ENCODE measurements at regions not wholly inside any gene's neighbourhood (a gene's known extent, or its start where the extent isn't known, plus 50 kb on each side); places are given as distances from the start of the nearest gene placed in this dataset.
"Not testable (repeated sequence)": the region's sequence is repeated elsewhere in the genome, so short reads cannot be mapped to it uniquely, and the experiment has no call there.

DNA sequence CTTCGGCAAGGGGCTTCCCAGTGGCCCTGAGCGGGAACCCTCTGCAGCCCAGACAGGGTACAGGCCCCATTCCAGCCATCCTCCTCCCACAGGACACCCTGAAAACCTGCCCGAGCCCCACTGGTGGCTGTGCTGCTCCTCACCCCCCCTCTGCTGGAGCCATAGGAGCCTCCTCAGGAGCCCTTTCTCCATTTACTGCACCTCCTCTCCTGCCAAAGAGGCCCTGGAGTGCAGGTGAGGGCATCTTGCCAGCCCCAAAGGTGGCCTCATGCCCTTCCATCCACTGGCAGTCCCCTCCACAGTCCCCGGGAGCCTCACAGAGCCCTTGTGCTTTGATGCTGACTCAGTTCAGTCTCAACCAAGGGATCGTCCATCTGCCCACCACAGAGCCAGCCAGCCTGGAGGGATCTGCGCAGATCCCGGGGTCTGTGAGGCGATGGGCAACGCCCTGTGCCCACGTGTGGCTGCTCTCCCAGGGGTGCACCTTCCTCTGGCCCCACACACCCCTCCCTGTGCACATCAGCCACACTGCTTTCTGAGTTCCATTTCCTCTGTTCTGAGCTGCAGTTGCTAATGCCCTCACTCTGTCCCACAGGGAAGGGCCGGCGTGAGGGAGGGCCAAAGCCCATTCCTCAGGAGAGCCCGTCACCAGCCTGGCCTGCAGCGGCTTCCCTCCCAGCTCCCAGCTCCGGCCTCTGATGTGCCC lies 228.5 kb downstream of the DLL1 start:
- no peak for DNase-seq (ENCODE audit: low read depth in 2 of 2)

DNA sequence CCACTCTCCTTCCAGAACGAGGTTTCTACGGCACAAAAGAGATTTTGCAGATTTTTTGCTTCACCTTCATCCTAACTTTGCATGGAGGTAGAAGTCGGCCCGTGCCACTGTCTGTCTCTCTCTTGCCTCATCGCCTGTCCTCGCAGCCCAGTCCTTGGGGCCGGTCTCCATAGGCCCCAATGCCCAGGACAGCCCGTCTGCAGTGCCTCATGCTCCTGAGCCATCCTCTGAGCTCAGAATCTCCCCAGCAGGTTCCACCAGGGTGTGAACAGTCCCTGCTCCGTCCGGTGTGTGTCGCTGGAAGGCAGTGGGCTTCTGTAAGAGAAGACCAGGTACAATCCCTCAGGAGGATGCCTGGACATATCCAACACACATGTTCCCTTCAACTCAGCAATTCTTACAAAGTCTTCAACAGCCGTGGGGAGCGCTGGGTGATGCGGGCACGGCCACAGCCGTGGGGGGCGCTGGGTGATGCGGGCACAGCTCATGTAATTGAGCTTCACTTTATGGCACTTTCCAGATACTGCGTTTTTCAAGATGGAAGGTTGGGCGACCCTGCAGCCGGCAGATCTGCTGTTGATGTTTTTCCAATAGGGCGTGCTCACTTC lies 231.9 kb downstream of the DLL1 start:
- DNase-seq (ENCODE audit: low read depth in 2 of 2) = no peak

DNA sequence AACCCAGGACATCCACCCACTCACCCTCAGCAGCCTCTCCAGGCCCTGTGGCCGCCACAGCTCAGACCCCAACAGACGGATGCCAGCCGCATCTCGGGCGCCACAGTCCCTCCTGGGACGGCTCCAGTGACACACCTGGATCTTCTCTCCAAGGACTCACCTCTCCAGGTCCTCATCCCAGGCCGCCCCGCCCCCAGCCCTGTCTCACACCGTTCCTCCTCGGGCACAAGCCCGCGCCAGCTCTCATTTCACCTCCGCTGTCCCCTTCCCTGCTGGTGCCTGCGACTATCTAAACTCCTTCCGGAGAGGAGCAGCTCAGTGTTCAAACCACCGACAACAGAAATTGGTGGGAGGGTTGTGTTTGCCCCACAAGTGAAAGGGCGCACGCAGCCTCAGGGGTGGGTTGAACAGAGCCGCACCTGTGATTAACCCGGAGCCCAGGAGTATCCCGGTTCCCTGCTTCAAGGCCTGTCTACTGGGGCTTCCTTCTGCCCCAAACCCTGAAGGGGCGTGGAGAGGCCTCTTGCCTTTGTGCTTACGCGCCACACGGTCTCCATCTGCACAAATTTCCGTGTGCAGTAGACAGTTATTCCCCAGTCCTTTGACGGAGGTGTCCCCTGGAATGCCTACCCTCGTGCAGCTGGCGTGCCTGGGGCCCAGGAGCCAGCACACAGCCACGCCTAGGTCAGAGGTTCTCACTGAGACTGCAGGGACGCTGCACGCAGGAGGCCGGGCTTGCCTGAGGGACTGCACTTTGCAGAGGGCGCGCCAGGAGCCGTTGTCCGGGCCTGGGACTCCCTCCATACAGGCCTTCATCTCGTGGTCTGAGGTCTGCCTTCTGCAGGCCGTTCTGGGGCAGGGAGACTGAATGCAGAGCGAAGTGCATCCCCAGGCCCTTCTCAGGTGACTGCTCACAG lies 232.7 kb downstream of the DLL1 start:
- DNase-seq (ENCODE audit: low read depth in 2 of 2) = no peak

DNA sequence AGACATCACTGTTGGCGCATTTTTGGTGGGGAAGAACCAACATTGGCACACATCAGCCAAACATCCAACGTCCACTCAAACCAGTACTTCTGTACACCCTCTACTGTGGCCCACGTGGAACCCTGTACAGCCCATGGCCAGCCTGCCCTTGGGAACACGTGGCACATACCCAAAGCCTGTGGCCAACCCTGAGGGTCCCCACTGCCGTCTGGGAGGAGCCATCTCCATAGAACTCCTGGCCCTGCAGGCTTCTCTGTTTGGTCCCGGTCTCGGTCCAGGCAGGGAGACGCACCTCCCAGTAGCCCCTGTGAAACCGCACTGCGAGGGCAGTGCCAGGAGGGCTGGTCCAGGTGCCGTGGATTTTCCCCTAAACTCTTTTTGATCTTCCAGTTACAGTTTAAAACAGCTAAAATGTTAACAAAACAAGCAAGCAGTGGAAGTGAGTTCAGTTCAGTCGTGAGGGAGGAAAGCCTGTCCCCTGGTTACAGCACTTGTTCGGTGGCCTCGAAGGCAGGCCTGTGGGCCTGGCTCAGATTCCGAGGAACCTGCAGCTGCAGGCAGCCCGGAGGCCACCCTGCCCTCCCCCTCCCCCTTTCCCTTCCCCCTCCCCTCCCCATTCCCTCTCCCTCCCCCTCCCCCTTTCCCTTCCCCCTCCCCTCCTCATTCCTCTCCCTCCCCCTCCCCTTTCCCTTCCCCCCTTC lies 233.7 kb downstream of the DLL1 start:
- no peak for DNase-seq (ENCODE audit: low read depth in 2 of 2)

- no peak for DNase-seq (ENCODE audit: low read depth in 2 of 2)
Observed at GRCh38 chr6:170056278-170056711, 234.6 kb downstream of the DLL1 start.

DNA sequence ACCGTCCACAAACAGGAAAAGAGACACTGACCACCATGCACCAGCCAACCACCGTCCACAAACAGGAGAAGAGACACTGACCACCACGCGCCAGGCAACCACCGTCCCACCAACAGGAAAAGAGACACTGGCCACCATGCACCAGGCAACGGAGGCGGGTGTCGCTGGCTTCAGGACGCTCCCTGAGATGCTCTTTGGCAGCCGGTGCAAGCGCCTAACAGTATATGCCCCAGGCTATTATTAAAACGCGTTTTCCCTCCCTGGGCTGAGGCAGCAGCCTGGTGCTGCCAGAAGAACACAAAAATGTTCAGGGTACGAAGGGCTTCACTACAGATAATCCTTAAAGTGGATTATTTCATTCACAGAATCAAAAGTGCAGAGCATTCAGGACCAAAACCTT lies 235.1 kb downstream of the DLL1 start:
- not testable (repeated sequence) for DNase-seq (ENCODE audit: low read depth in 2 of 2)

DNA sequence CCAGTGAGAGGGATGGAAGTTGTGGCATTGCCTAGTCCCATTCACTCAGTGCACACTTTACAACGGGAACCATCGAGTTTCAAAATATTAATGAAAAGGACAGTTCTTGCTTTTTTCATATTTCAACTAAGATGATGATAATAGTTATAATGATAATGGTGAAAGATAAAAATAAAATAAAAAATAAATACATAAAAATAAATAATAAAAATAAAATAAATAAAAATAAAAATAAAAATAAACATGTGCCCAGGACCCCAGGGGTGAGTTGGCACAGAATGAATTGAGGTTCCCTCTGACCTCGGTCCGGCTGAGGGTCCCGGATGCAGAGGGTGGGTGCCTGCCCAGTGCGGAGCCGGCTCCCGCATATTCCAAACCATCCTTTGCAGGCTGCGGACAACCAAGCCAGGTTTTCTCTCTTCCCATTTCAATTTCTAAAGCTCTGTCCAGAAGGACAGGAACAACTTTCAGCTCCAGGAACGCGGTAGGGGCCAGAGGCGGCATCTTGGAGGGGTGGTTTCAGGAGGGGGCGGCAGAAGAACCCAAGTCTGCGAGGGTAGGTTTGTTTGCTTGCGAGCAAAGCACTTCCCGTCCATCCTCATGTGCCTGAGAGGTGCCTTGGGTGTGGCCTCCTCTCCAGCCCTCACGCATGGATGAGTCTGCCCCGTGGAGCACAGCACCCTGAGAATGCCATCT lies 236.8 kb downstream of the DLL1 start:
- no peak for DNase-seq (ENCODE audit: low read depth in 2 of 2)

- no peak for DNase-seq (ENCODE audit: low read depth in 2 of 2)
Observed at GRCh38 chr6:170052991-170053821, 237.7 kb downstream of the DLL1 start.

DNA sequence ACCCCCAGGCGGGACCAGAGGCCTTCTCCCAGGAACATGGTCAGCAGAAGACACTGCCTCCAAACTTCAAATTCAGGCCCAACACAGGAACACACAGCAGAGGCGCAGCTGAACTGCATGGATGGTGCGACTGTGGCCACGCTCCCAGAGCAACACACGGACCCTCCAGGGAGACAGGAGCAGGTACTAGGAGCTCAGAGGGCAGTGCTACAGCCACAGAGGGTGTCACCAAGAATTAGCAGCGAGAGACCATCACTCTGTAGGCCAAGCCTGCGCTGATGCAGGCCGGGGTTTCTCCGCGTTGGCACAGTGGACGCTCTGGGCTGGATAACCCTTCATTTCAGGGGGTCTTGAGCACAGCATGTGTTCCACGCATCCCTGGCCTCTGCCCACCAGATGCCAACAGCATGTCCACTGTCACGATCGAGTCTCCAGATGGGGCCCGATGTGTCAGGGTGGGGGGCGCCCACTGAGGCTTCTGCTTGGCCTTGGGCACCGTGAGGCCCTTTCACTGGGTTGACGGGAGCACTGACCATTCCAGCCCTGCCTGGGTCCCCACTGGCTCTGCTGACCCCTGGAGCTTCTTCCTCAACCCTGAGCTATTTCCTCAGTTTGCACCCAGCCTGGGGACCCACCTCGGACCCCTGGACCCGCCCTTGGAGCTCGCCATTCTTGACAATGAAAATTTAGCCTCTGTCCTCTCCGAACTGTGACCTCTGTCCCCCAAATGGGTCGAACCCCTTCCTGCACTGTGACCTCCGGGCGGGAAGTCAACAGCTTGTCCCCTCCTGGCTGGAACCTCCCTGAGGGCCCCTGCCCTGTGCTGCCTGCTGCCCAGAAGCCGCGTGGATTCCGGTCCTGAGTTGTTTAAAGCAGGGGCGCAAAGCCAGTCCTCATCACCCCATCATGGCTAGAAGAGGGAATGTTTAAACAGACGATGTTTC lies 239.4 kb downstream of the DLL1 start:
- DNase-seq (ENCODE audit: low read depth in 2 of 2) = no peak

DNA sequence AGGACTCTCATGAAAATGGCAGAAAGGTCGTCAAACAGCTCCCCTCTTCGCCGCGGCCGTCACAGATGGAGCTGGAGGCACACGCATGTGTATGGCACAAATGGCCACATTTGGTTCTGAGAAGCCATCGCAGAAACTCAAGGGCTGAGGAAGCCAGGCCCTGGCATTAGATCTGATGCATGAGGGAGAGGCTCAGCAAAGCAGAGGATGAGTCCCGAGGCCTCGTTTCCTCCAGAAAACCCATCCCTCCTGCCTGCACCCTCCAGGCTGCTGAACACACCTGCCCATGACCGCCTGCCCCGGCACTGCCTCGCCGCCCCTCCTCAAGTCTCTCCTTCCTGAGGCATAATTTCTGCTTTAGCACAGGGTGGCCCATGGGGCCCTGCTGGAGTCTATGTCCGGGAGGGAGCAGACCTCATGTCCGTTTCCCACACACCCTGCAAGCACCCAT lies 240.3 kb downstream of the DLL1 start:
- no peak for DNase-seq (ENCODE audit: low read depth in 2 of 2)

- DNase-seq (ENCODE audit: low read depth in 2 of 2) = no peak
Observed at GRCh38 chr6:170049641-170050561, 241.0 kb downstream of the DLL1 start.

- DNase-seq (ENCODE audit: low read depth in 2 of 2) = no peak
Observed at GRCh38 chr6:170048615-170049256, 242.1 kb downstream of the DLL1 start.

GRCh38 chr6:170047823-170048222 lies 243.1 kb downstream of the DLL1 start:
- DNase-seq (ENCODE audit: low read depth in 2 of 2) = no peak

GRCh38 chr6:170046791-170047626 lies 243.9 kb downstream of the DLL1 start:
- no peak for DNase-seq (ENCODE audit: low read depth in 2 of 2)

GRCh38 chr6:170045981-170046667 lies 244.8 kb downstream of the DLL1 start:
- DNase-seq (ENCODE audit: low read depth in 2 of 2) = no peak

DNA sequence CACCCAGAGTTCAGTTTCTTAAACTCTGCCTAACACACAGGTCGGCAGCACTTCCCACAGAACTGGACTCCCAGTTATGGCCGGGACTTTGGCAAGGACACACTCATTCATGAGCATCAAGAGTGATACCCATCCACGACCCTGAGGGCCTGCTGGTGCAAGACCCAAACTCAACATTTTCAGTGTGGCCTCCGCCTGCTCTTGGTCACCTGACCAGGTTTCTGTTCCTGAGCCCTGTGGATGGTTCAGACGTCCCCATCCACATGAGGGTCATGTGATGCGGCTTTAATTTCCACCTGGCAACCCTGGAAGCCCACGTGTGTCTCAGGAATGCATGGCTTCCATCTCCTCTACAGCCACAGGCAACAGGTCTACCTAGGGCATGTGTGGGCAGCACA lies 245.3 kb downstream of the DLL1 start:
- no peak for DNase-seq (ENCODE audit: low read depth in 2 of 2)
